Lower leg skin (tissue), 3 donors: ENCODE measurements at regions not wholly inside any gene's neighbourhood (a gene's known extent, or its start where the extent isn't known, plus 50 kb on each side); places are given as distances from the start of the nearest gene placed in this dataset.

Source experiments
- POLR2A ChIP-seq, 2 donors: fragments of 450-650 bp; IDR thresholded peaks; one replicate each; pipeline ENCODE4 v1.6.1; 2016 to 2017; ENCODE audit warnings: antibody characterized with exemption in 2 of 2, mild to moderate bottlenecking in 1 of 2, moderate library complexity in 1 of 2
- TF ChIP-seq, protein P1 (sequence below), 3 donors: fragments of 450-650 bp; IDR thresholded peaks; one replicate each; pipeline ENCODE4 v1.5.1; 2016; ENCODE audit warnings: antibody characterized with exemption in 3 of 3, mild to moderate bottlenecking in 3 of 3, moderate library complexity in 2 of 3

DNA sequence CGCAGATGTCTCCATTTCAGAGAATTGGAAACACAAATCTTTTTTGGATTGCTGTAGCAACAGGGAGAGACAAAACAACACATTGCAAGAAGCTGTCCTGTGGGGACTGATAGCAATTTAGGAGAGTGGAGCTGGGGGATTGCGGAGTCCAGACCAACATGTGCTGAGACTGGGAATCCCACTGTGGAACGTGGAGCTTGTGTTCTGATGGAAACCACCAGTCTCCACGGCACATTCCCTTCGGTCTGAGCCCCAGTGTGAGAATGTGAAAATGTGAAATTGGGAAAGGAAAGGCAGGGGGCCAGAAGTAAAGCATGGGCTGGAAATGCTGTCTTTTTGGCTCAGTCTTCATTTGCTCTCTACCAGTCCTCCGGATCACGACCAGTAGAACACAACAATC, 348.8 kb upstream of the TNC start:
- TF ChIP-seq, protein P1, sequence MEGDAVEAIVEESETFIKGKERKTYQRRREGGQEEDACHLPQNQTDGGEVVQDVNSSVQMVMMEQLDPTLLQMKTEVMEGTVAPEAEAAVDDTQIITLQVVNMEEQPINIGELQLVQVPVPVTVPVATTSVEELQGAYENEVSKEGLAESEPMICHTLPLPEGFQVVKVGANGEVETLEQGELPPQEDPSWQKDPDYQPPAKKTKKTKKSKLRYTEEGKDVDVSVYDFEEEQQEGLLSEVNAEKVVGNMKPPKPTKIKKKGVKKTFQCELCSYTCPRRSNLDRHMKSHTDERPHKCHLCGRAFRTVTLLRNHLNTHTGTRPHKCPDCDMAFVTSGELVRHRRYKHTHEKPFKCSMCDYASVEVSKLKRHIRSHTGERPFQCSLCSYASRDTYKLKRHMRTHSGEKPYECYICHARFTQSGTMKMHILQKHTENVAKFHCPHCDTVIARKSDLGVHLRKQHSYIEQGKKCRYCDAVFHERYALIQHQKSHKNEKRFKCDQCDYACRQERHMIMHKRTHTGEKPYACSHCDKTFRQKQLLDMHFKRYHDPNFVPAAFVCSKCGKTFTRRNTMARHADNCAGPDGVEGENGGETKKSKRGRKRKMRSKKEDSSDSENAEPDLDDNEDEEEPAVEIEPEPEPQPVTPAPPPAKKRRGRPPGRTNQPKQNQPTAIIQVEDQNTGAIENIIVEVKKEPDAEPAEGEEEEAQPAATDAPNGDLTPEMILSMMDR (IDR thresholded peaks at IDR 0.05): no peak
- TF ChIP-seq POLR2A (IDR thresholded peaks at IDR 0.05): no peak
